Sigmoid colon (tissue), 4 donors: ENCODE measurements at regions not wholly inside any gene's neighbourhood (a gene's known extent, or its start where the extent isn't known, plus 50 kb on each side); places are given as distances from the start of the nearest gene placed in this dataset.

Experiments
- CTCF ChIP-seq, 4 experiments: fragments of 450-650 bp in 3 of 4; fragments of 200-600 bp in 1 of 4; IDR thresholded peaks; one replicate each; pipeline ENCODE4 v1.5.1; 2016 to 2019; ENCODE audit warnings: antibody characterized with exemption in 4 of 4, mild to moderate bottlenecking in 3 of 4, moderate library complexity in 2 of 4
- POLR2A ChIP-seq, 2 donors: fragments of 450-650 bp; IDR thresholded peaks; one replicate each; pipeline ENCODE4 v1.6.1; 2016; ENCODE audit warnings: antibody characterized with exemption in 2 of 2, mild to moderate bottlenecking in 2 of 2, moderate library complexity in 2 of 2
- POLR2AphosphoS5 ChIP-seq, 4 donors: sonication (generic); formaldehyde crosslinking; IDR thresholded peaks; one replicate each; pipeline ENCODE4 v1.6.1; 2017; ENCODE audit warnings: antibody characterized with exemption in 4 of 4

DNA sequence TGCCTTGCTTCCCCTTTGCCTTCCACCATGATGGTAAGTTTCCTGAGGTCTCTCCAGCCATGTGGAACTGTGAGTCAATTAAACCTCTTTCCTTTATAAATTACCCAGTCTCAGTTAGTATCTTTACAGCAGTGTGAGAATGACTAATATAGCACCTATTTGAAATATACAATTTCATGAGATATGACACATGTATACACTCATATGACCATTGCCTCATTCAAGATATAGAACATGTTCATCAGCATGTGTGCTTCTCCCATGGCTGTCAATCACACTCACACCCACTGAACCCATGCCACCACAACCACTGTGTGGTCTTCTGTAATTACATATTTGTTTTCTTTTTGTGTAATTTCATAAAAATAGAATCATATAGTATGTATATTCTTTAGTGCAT is 599.5 kb upstream of the EPHA6 start:
- TF ChIP-seq CTCF (IDR thresholded peaks at IDR 0.05): no peak
- no peak for TF ChIP-seq POLR2A (IDR thresholded peaks at IDR 0.05)
- TF ChIP-seq POLR2AphosphoS5 (IDR thresholded peaks at IDR 0.05): no peak
